Naive thymus-derived CD8-positive, alpha-beta T cell (primary cell): ENCODE measurements at regions not wholly inside any gene's neighbourhood (a gene's known extent, or its start where the extent isn't known, plus 50 kb on each side); places are given as distances from the start of the nearest gene placed in this dataset.

Source experiments
- ATAC-seq, 2 donors: fragments of 150-1000 bp; cut with Tn5 transposase in 1 of 2; sonication (Bioruptor Pico), chemical (Tn5 transposase) in 1 of 2; 1 replicate in 1 of 2; 2 replicates in 1 of 2; pipeline ENCODE4 v1.10.0; 2021; ENCODE audit warnings: mild to moderate bottlenecking in 2 of 2, moderate library complexity in 2 of 2
- POLR2A ChIA-PET: fragments of 350-600 bp; sonication (Branson Sonifier 250); formaldehyde crosslinking; loops from one replicate; lab custom pipeline; 2021; ENCODE audit warnings: antibody characterized with exemption; lab: Charles Lee
- DNase-seq, 10 donors: peaks; one replicate each; pipeline versions ENCODE4 v3.0.0 to v3.0.0-alpha.2; 2020 to 2022
- H3K27ac Mint-ChIP-seq, 10 donors: one replicate each; pipeline ENCODE4 v1.8.0; 2020 to 2022; ENCODE audit warnings: mild to moderate bottlenecking in 10 of 10, mixed read lengths in 10 of 10, moderate library complexity in 4 of 10, inconsistent platforms in 1 of 10
- H3K27me3 Mint-ChIP-seq, 5 donors: one replicate each; pipeline ENCODE4 v1.8.0; 2021 to 2022; ENCODE audit warnings: mixed read lengths in 5 of 5
- H3K36me3 Mint-ChIP-seq, 3 donors: one replicate each; pipeline ENCODE4 v1.8.0; 2020 to 2022; ENCODE audit warnings: mixed read lengths in 3 of 3, mild to moderate bottlenecking in 2 of 3, inconsistent platforms in 1 of 3
- H3K4me1 Mint-ChIP-seq, 4 donors: one replicate each; pipeline ENCODE4 v1.8.0; 2021 to 2022; ENCODE audit warnings: mixed read lengths in 4 of 4
- H3K4me3 Mint-ChIP-seq, 10 donors: one replicate each; pipeline ENCODE4 v1.8.0; 2020 to 2022; ENCODE audit warnings: mild to moderate bottlenecking in 10 of 10, mixed read lengths in 10 of 10, moderate library complexity in 6 of 10, inconsistent platforms in 1 of 10
- H3K9me3 Mint-ChIP-seq, 9 donors: one replicate each; pipeline ENCODE4 v1.8.0; 2020 to 2022; ENCODE audit warnings: mixed read lengths in 9 of 9, mild to moderate bottlenecking in 3 of 9, inconsistent platforms in 1 of 9, moderate library complexity in 1 of 9

- ATAC-seq = no peak
- Mint-ChIP-seq H3K4me3 (no peak overlapping the region), H3K27ac (no peak overlapping the region), H3K4me1 (peaks cover 0 to 2% (median 0%) of the 10 kb centered on the region in 4 donors), H3K27me3 (peaks cover 16 to 40% (median 35%) of the 10 kb centered on the region in 5 donors), H3K36me3 (no peaks in the 10 kb centered on the region), H3K9me3 (peaks cover 0 to 8% (median 0%) of the 10 kb centered on the region in 9 donors)
- POLR2A ChIA-PET = no interaction called here
- DNase-seq = no peak
These were observed 296.2 kb upstream of the C16orf82 start for GRCh38 chr16:26770547-26770946.

DNA sequence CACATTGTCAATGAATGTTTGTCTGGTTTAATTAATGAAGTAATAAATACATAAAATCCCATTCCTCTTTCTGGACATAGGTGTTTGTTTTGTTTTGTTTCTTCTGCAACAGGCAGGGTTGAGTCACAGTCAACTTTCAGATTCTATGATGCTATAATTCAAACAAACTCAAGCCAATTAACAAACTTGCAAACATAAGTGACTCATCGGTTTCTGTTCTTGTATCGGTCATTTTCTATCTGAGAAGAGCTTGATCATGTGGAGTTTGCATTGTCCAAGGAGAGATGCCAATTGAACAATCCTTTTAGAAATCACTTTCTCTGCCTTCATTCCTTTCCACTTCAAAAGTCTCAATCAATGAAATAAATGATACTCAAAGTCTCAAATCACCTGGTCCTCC, 294.2 kb upstream of the C16orf82 start:
- ATAC-seq = no peak
- peaks cover 0 to 12% (median under 1%) of the 10 kb centered on the region in 9 donors for H3K9me3 Mint-ChIP-seq
- H3K4me3 Mint-ChIP-seq = no peak overlapping the region
- H3K36me3 Mint-ChIP-seq = no peaks in the 10 kb centered on the region
- H3K4me1 Mint-ChIP-seq = peaks cover 0 to 2% (median 0%) of the 10 kb centered on the region in 4 donors
- DNase-seq = no peak
- POLR2A ChIA-PET = no interaction called here
- H3K27ac Mint-ChIP-seq = no peak overlapping the region
- peaks cover 22 to 45% (median 42%) of the 10 kb centered on the region in 5 donors for H3K27me3 Mint-ChIP-seq

- peaks cover 30 to 68% (median 47%) of the 10 kb centered on the region in 5 donors for H3K27me3 Mint-ChIP-seq
- no peak for ATAC-seq
- no peak overlapping the region for H3K4me3 Mint-ChIP-seq
- H3K9me3 Mint-ChIP-seq = peaks cover 0 to 12% (median 2%) of the 10 kb centered on the region in 9 donors
- no peak overlapping the region for H3K27ac Mint-ChIP-seq
- no peaks in the 10 kb centered on the region for H3K36me3 Mint-ChIP-seq
- no peaks in the 10 kb centered on the region for H3K4me1 Mint-ChIP-seq
- no peak for DNase-seq
- POLR2A ChIA-PET = no interaction called here
These were observed 288.9 kb upstream of the C16orf82 start for GRCh38 chr16:26777821-26778220.

DNA sequence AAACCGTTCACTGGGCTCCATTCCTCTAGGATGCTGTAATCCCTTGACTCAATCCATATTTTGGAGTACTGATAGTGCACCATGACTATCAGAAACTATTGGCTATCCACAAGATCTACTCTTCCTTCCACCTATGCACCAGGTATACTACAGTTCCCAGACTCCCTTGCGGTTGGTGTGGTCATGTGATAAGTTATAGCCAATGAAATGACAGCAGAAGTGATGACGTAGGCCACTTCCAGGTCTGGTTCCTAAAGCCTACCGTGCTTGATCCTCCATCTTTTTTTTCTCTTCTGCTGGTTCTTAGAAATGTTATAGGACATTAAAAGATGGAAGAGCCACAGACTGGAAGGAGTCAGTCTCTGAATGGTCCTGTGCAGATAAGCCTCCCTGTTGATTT, 278.8 kb upstream of the C16orf82 start:
- POLR2A ChIA-PET = no interaction called here
- Mint-ChIP-seq H3K27me3 (peaks cover 3 to 38% (median 11%) of the 10 kb centered on the region in 5 donors), H3K4me1 (no peaks in the 10 kb centered on the region), H3K36me3 (no peaks in the 10 kb centered on the region), H3K4me3 (no peak overlapping the region), H3K9me3 (no peaks in the 10 kb centered on the region), H3K27ac (no peak overlapping the region)
- no peak for ATAC-seq
- DNase-seq = no peak

- Mint-ChIP-seq H3K36me3 (peaks cover 0 to 4% (median 0%) of the 10 kb centered on the region in 3 donors), H3K4me1 (no peaks in the 10 kb centered on the region), H3K27me3 (peaks cover 3 to 51% (median 16%) of the 10 kb centered on the region in 5 donors), H3K9me3 (no peaks in the 10 kb centered on the region), H3K4me3 (no peak overlapping the region), H3K27ac (no peak overlapping the region)
- ATAC-seq (no peak), DNase-seq (no peak)
- POLR2A ChIA-PET = no interaction called here
These were observed 275.6 kb upstream of the C16orf82 start for GRCh38 chr16:26791169-26791568.

DNA sequence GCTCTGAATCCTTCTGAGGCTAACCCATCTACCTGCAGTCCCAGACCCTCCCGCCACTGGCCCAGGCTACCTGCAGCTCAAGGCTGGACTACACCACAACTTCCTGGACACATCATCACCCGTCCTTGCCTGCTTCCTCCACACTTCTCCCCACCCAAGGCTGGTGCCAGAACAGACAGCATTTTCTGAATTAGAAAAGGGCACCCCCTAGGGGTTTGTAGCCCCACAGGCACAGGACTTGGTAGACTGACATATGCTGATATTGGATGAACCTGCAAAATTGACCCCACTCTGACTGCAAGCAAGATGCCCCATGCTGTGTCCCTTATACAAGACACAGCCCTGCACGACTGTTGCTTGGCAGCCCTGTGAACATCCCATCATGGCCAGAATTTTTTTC, 271.5 kb upstream of the C16orf82 start:
- POLR2A ChIA-PET = no interaction called here
- Mint-ChIP-seq H3K36me3 (peaks cover 0 to 4% (median 0%) of the 10 kb centered on the region in 3 donors), H3K4me3 (no peak overlapping the region), H3K4me1 (peaks cover 0 to 2% (median 0%) of the 10 kb centered on the region in 4 donors), H3K9me3 (no peaks in the 10 kb centered on the region), H3K27me3 (peaks cover 10 to 73% (median 33%) of the 10 kb centered on the region in 5 donors), H3K27ac (no peak overlapping the region)
- DNase-seq (no peak), ATAC-seq (no peak)

DNA sequence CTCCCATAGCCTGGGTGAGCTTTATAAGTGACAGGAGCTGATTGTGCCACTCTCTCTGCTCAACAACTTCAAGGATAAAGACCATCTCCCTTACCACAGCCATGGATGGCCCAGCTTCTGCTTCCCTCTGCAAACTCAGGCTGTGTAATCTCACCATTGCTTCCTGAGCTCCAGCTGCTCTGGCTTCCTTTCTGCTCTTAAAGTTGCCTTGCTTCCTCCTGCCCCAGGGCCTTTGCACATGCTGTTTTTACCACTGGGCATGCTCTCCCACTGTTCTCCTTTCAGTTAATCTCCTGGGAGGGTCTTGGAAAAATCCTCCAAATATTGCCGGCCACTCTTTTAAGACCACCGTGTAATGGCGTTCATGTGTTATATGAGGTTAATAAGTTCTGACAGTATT, 265.1 kb upstream of the C16orf82 start:
- Mint-ChIP-seq H3K36me3 (no peaks in the 10 kb centered on the region), H3K27me3 (peaks cover 30 to 79% (median 44%) of the 10 kb centered on the region in 5 donors), H3K4me3 (no peak overlapping the region), H3K9me3 (peaks cover 0 to 2% (median 0%) of the 10 kb centered on the region in 9 donors), H3K27ac (no peak overlapping the region), H3K4me1 (peaks cover 0 to 4% (median 0%) of the 10 kb centered on the region in 4 donors)
- DNase-seq = no peak
- ATAC-seq = no peak
- POLR2A ChIA-PET = no interaction called here

DNA sequence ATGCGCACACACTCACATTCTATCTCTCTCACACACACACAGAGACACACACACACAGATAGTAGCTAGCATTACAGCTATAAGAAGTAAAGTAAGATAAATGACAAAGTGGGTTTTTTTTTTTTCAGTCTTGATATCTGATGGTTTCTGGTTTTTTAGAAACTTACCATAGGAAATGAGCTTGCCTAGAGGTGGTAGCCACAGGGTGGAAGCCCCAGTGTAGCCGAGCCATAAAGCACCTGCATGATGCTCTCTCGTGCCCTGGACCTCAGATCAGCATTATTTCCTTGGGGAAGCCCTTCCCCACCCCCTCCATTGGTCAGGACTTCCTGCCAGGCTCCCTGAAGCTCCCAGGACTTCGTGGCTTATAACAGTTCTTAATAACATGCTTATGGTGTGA, 264.3 kb upstream of the C16orf82 start:
- Mint-ChIP-seq H3K4me3 (no peak overlapping the region), H3K36me3 (no peaks in the 10 kb centered on the region), H3K9me3 (peaks cover 0 to 2% (median 0%) of the 10 kb centered on the region in 9 donors), H3K4me1 (peaks cover 0 to 4% (median 0%) of the 10 kb centered on the region in 4 donors), H3K27ac (no peak overlapping the region), H3K27me3 (peaks cover 30 to 83% (median 42%) of the 10 kb centered on the region in 5 donors)
- no peak for ATAC-seq
- no peak for DNase-seq
- POLR2A ChIA-PET = no interaction called here

GRCh38 chr16:26802965-26803364, 263.8 kb upstream of the C16orf82 start:
- DNase-seq (no peak), ATAC-seq (no peak)
- Mint-ChIP-seq H3K27me3 (peaks cover 29 to 78% (median 41%) of the 10 kb centered on the region in 5 donors), H3K36me3 (no peaks in the 10 kb centered on the region), H3K9me3 (peaks cover 0 to 2% (median 0%) of the 10 kb centered on the region in 9 donors), H3K4me3 (no peak overlapping the region), H3K4me1 (peaks cover 0 to 3% (median 0%) of the 10 kb centered on the region in 4 donors), H3K27ac (no peak overlapping the region)
- POLR2A ChIA-PET = no interaction called here

DNA sequence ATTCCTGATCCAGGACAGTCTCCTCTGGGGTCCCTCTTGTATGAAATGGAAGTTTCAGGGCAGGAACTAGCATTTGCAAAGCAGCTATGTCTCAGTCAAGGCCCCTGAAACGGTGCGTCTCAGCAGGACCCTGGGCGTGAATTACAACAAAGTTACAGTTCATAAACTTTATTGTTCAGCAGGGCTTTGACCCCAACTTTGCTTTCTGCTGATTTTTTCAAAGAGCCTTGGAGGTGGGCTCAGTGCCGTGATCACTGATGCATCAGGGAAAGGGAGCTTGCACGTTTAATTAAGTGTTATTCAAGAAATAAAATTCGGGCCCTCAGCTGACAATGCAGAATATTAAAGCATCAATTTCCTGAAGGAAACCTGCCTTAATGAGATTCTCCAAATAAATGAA, 260.1 kb upstream of the C16orf82 start:
- peaks cover 0 to 3% (median 0%) of the 10 kb centered on the region in 4 donors for H3K4me1 Mint-ChIP-seq
- peaks cover 0 to 8% (median 0%) of the 10 kb centered on the region in 9 donors for H3K9me3 Mint-ChIP-seq
- POLR2A ChIA-PET = no interaction called here
- no peak overlapping the region for H3K27ac Mint-ChIP-seq
- peaks cover 9 to 43% (median 28%) of the 10 kb centered on the region in 5 donors for H3K27me3 Mint-ChIP-seq
- no peaks in the 10 kb centered on the region for H3K36me3 Mint-ChIP-seq
- H3K4me3 Mint-ChIP-seq = no peak overlapping the region
- DNase-seq = no peak
- no peak for ATAC-seq

DNA sequence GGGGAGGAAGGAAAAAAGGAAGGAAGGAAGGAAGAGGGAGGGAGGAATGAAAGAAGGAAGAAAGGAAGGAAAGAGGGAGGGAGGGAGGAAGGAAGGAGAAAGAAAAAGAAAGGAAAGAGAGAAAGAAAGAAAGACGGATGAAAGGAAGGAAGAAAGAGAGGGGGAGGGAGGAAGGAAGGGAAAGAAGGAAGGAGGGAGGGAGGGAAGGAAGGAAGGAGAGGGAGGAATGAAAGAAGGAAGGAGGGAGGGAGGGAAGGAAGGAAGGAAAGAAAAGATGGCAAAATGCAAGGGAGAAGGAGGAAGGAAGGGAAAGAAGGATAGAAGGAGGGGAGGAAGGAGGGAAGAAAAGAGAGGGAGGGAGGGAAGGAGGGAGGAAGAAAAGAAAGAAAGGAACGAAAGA, 257.3 kb upstream of the C16orf82 start:
- POLR2A ChIA-PET = no interaction called here
- no peaks in the 10 kb centered on the region for H3K4me1 Mint-ChIP-seq
- H3K36me3 Mint-ChIP-seq = no peaks in the 10 kb centered on the region
- DNase-seq (no peak), ATAC-seq (no peak)
- no peak overlapping the region for H3K27ac Mint-ChIP-seq
- H3K27me3 Mint-ChIP-seq = peaks cover 2 to 33% (median 20%) of the 10 kb centered on the region in 5 donors
- no peak overlapping the region for H3K4me3 Mint-ChIP-seq
- peaks cover 0 to 8% (median 0%) of the 10 kb centered on the region in 9 donors for H3K9me3 Mint-ChIP-seq

DNA sequence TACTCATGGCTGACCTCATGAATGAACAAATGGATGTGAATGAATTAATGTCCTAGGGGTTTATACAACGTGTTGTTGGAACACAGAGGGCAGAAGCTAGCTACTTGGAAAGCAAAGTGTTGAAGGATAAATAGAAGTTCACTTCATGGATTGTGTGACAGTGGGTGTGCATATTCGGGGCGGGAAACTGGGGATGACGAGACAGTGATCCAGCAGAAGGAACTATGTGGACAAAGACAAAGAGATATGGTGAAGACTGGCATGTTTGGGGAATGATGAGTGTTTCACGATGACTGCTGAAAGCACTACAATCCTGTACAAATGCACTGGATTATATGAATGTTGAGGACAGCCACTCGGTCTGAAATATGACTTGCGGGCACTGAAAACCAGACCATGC, 250.5 kb upstream of the C16orf82 start:
- H3K36me3 Mint-ChIP-seq = no peaks in the 10 kb centered on the region
- DNase-seq (no peak), ATAC-seq (no peak)
- peaks cover 0 to 33% (median 13%) of the 10 kb centered on the region in 5 donors for H3K27me3 Mint-ChIP-seq
- H3K9me3 Mint-ChIP-seq = peaks cover 0 to under 1% (median 0%) of the 10 kb centered on the region in 9 donors
- H3K4me1 Mint-ChIP-seq = peaks cover 0 to 1% (median 0%) of the 10 kb centered on the region in 4 donors
- H3K4me3 Mint-ChIP-seq = no peak overlapping the region
- no peak overlapping the region for H3K27ac Mint-ChIP-seq
- POLR2A ChIA-PET = no interaction called here

- no peaks in the 10 kb centered on the region for H3K36me3 Mint-ChIP-seq
- DNase-seq (no peak), ATAC-seq (no peak)
- H3K27ac Mint-ChIP-seq = no peak overlapping the region
- no peaks in the 10 kb centered on the region for H3K9me3 Mint-ChIP-seq
- peaks cover 0 to 1% (median 0%) of the 10 kb centered on the region in 4 donors for H3K4me1 Mint-ChIP-seq
- POLR2A ChIA-PET = no interaction called here
- H3K4me3 Mint-ChIP-seq = no peak overlapping the region
- peaks cover 0 to 33% (median 13%) of the 10 kb centered on the region in 5 donors for H3K27me3 Mint-ChIP-seq
These were observed 249.7 kb upstream of the C16orf82 start for GRCh38 chr16:26816885-26817571.
